Neural cell (in vitro differentiated cells): ENCODE measurements at regions not wholly inside any gene's neighbourhood (a gene's known extent, or its start where the extent isn't known, plus 50 kb on each side); places are given as distances from the start of the nearest gene placed in this dataset.

ENCODE experiments used
- H2AFZ ChIP-seq: fragments of 200-600, 300-800 bp; sonication (generic), shearing (Covaris generic); 2 replicates; pipeline ENCODE4 v1.6.0; 2014; ENCODE audit warnings: low read depth, mild to moderate bottlenecking, antibody characterized with exemption, low read length, moderate library complexity
- H3F3A ChIP-seq: fragments of 200-600 bp; shearing (Covaris generic); 2 replicates; pipeline ENCODE4 v1.6.1; 2016; ENCODE audit warnings: mild to moderate bottlenecking, moderate library complexity, mixed read lengths, antibody characterized with exemption, low read length; ENCODE audit not compliant: insufficient read depth, poor library complexity, severe bottlenecking
- H3K27ac ChIP-seq: fragments of 200-600, 300-800 bp; sonication (generic), shearing (Covaris generic); 2 replicates; pipeline ENCODE4 v1.5.1; 2014; ENCODE audit warnings: mild to moderate bottlenecking, low read length, moderate library complexity
- H3K27me3 ChIP-seq: fragments of 300-800, 200-600 bp; sonication (generic), shearing (Covaris generic); 2 replicates; pipeline ENCODE4 v1.6.0; 2014; ENCODE audit warnings: mild to moderate bottlenecking, low read depth, low read length, moderate library complexity; ENCODE audit not compliant: insufficient read depth
- H3K36me3 ChIP-seq: fragments of 300-800, 200-600 bp; sonication (generic), shearing (Covaris generic); 2 replicates; pipeline ENCODE4 v1.5.1; 2014; ENCODE audit warnings: mild to moderate bottlenecking, antibody characterized with exemption, low read length, moderate library complexity; ENCODE audit not compliant: insufficient read depth
- H3K4me2 ChIP-seq: fragments of 300-800, 200-600 bp; sonication (generic), shearing (Covaris generic); 2 replicates; pipeline ENCODE4 v1.6.0; 2014; ENCODE audit warnings: mild to moderate bottlenecking, low read length
- H3K4me3 ChIP-seq: fragments of 300-800, 200-600 bp; sonication (generic), shearing (Covaris generic); 2 replicates; pipeline ENCODE4 v1.5.1; 2014; ENCODE audit warnings: mild to moderate bottlenecking, low read length, moderate library complexity
- H3K79me2 ChIP-seq: fragments of 200-600 bp; shearing (Covaris generic); replicated peaks from 2 replicates; pipeline ENCODE4 v1.6.0; 2014; ENCODE audit warnings: mild to moderate bottlenecking, low read length, moderate library complexity; ENCODE audit not compliant: insufficient read depth
- H3K9ac ChIP-seq: fragments of 300-800, 200-600 bp; sonication (generic), shearing (Covaris generic); 2 replicates; pipeline ENCODE4 v1.6.1; 2016; ENCODE audit warnings: mild to moderate bottlenecking, low read length, mixed read lengths
- H3K9me2 ChIP-seq: fragments of 200-600 bp; shearing (Covaris generic); 2 replicates; pipeline ENCODE4 v1.6.1; 2016; ENCODE audit warnings: mild to moderate bottlenecking, low read length, mixed read lengths; ENCODE audit not compliant: insufficient read depth
- H3K9me3 ChIP-seq: fragments of 200-600, 300-800 bp; sonication (generic), shearing (Covaris generic); 2 replicates; pipeline ENCODE4 v1.6.1; 2016; ENCODE audit warnings: mild to moderate bottlenecking, mixed run types, low read length, moderate library complexity, mixed read lengths
- H4K20me1 ChIP-seq: fragments of 200-600 bp; shearing (Covaris generic); 2 replicates; pipeline ENCODE4 v1.6.1; 2016; ENCODE audit warnings: mild to moderate bottlenecking, mixed run types; ENCODE audit not compliant: insufficient read depth
- EP300 ChIP-seq: fragments of 450-650 bp; conservative IDR thresholded peaks from 2 replicates; pipeline ENCODE4 v1.6.1; 2014; ENCODE audit warnings: antibody characterized with exemption, mild to moderate bottlenecking, moderate library complexity; ENCODE audit not compliant: poor library complexity, severe bottlenecking
- EZH2 ChIP-seq: fragments of 200-600, 300-800 bp; shearing (Covaris generic), sonication (generic); IDR thresholded peaks from 2 replicates; pipeline ENCODE4 v1.6.1; 2014; ENCODE audit warnings: antibody characterized with exemption, low read length, borderline replicate concordance, mild to moderate bottlenecking; ENCODE audit not compliant: insufficient read depth, poor library complexity, severe bottlenecking
- POLR2AphosphoS5 ChIP-seq: IDR thresholded peaks from 2 replicates; pipeline ENCODE4 v1.6.1; 2012
- RAD21 ChIP-seq: fragments of 450-650 bp; conservative IDR thresholded peaks from 2 replicates; pipeline ENCODE4 v1.6.1; 2014; ENCODE audit warnings: antibody characterized with exemption, mild to moderate bottlenecking, moderate library complexity
- REST ChIP-seq: IDR thresholded peaks from 2 replicates; pipeline ENCODE4 v1.6.1; 2012; ENCODE audit warnings: borderline replicate concordance
- SMC3 ChIP-seq: fragments of 450-650 bp; conservative IDR thresholded peaks from 2 replicates; pipeline ENCODE4 v1.6.1; 2014; ENCODE audit warnings: antibody characterized with exemption, mild to moderate bottlenecking, moderate library complexity; ENCODE audit not compliant: poor library complexity
- TAF1 ChIP-seq: IDR thresholded peaks from 2 replicates; pipeline ENCODE4 v1.6.1; 2012; ENCODE audit warnings: low read depth
- TF ChIP-seq, protein P1 (sequence below): fragments of 450-650 bp; IDR thresholded peaks from 2 replicates; pipeline ENCODE4 v1.5.1; 2014; ENCODE audit warnings: antibody characterized with exemption, mild to moderate bottlenecking, moderate library complexity; ENCODE audit not compliant: poor library complexity, severe bottlenecking

DNA sequence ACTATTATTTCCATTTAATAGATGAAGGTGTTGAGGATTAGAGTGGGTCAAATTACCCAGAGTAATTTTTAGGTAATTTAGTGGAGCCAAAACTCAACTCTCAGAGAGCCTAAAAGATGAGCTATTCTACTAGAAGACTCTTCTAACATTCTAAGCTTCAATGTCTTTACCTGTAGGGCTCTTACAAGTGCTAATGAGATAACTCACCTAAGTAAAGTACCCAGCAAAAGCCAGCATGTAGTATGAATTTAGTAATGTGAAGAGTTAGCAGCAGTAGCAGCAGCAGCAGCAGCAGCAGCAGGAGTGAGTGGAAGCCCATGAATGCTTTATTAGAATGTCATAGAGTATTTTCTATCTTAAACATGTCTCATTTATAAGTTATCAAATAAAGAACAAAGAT, 1239.2 kb downstream of the FAM181B start:
- H3K27me3 ChIP-seq: no peaks in the 10 kb centered on the region

DNA sequence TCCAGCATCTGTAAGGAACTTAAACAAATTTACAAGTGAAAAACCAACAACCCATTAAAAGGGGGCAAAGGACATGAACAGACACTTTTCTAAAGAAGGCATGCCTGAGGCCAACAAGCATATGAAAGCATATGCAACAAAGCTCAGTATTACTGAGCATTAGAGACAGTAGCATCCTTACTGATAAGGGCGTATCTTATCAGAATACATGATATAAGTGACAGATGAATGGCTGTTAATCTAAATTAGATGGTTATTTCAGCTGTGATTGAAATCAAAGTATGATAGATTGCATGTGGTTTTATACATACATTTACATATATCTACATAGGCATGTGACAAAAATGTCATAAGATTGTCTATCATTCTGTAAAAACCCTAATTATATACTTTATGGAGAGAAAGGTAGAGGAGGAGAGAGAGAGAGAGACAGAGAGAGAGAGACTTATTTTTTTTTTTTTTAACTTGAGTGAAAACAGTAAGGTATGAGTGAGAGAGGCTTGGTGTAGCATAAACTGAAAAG, 1240.7 kb downstream of the FAM181B start:
- H2AFZ ChIP-seq: no peak overlapping the region
- no peaks in the 10 kb centered on the region for H3K79me2 ChIP-seq
- no peaks in the 10 kb centered on the region for H4K20me1 ChIP-seq
- peak; percentile 96 for TF ChIP-seq EP300
- no peak for TF ChIP-seq SMC3
- TF ChIP-seq RAD21: no peak
- no peak for TF ChIP-seq EZH2
- TF ChIP-seq POLR2AphosphoS5: peak; percentile 33
- H3K9me3 ChIP-seq: no peaks in the 10 kb centered on the region
- H3K4me3 ChIP-seq: no peak overlapping the region
- H3K27me3 ChIP-seq: no peaks in the 10 kb centered on the region
- H3K9me2 ChIP-seq: no peaks in the 10 kb centered on the region
- H3K27ac ChIP-seq: no peak overlapping the region
- no peak overlapping the region for H3K4me2 ChIP-seq
- H3F3A ChIP-seq: no peaks in the 10 kb centered on the region
- no peaks in the 10 kb centered on the region for H3K36me3 ChIP-seq
- H3K9ac ChIP-seq: no peak overlapping the region

More for the DNA sequence above, 1239.2 kb downstream of the FAM181B start:
- no peaks in the 10 kb centered on the region for H3K36me3 ChIP-seq
- no peak overlapping the region for H2AFZ ChIP-seq
- H3K4me3 ChIP-seq: no peak overlapping the region
- no peak overlapping the region for H3K9ac ChIP-seq
- TF ChIP-seq REST (no peak), TAF1 (no peak), RAD21 (no peak), POLR2AphosphoS5 (no peak), EZH2 (no peak)
- TF ChIP-seq, protein P1, sequence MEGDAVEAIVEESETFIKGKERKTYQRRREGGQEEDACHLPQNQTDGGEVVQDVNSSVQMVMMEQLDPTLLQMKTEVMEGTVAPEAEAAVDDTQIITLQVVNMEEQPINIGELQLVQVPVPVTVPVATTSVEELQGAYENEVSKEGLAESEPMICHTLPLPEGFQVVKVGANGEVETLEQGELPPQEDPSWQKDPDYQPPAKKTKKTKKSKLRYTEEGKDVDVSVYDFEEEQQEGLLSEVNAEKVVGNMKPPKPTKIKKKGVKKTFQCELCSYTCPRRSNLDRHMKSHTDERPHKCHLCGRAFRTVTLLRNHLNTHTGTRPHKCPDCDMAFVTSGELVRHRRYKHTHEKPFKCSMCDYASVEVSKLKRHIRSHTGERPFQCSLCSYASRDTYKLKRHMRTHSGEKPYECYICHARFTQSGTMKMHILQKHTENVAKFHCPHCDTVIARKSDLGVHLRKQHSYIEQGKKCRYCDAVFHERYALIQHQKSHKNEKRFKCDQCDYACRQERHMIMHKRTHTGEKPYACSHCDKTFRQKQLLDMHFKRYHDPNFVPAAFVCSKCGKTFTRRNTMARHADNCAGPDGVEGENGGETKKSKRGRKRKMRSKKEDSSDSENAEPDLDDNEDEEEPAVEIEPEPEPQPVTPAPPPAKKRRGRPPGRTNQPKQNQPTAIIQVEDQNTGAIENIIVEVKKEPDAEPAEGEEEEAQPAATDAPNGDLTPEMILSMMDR: no peak
- no peak overlapping the region for H3K27ac ChIP-seq
- no peaks in the 10 kb centered on the region for H4K20me1 ChIP-seq
- H3K4me2 ChIP-seq: no peak overlapping the region
- no peaks in the 10 kb centered on the region for H3K9me3 ChIP-seq
- no peaks in the 10 kb centered on the region for H3K9me2 ChIP-seq
- no peaks in the 10 kb centered on the region for H3F3A ChIP-seq
- H3K79me2 ChIP-seq: no peaks in the 10 kb centered on the region

DNA sequence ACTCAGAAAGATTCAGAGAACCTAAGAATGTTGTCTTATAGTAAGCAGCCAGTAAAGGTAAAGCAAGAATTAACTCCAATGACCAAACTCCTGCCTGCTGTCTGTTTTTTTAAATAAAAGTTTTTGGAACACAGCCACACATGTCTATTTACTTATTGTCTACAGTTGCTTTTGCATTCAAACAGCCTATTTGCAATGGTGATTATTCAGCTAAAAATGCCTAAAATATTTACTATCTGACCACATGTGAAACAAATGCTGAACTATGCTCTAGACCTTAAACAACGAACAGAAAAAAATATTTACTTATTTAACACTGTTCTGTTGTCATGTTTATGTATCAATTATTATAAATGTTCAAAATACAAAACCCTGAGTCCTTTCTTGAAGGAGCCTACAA, 1246.6 kb downstream of the FAM181B start:
- no peak overlapping the region for H3K4me2 ChIP-seq
- no peaks in the 10 kb centered on the region for H3K9me3 ChIP-seq
- no peaks in the 10 kb centered on the region for H3F3A ChIP-seq
- no peak overlapping the region for H3K9ac ChIP-seq
- TF ChIP-seq EP300: no peak
- no peak for TF ChIP-seq REST
- no peak for TF ChIP-seq SMC3
- no peak for TF ChIP-seq POLR2AphosphoS5
- no peaks in the 10 kb centered on the region for H3K79me2 ChIP-seq
- no peak overlapping the region for H3K4me3 ChIP-seq
- H2AFZ ChIP-seq: no peak overlapping the region
- H3K9me2 ChIP-seq: no peaks in the 10 kb centered on the region
- H3K36me3 ChIP-seq: no peaks in the 10 kb centered on the region
- H3K27ac ChIP-seq: no peak overlapping the region
- H4K20me1 ChIP-seq: no peaks in the 10 kb centered on the region
- H3K27me3 ChIP-seq: no peaks in the 10 kb centered on the region
